Neutrophil (primary cell): ENCODE measurements at regions not wholly inside any gene's neighbourhood (a gene's known extent, or its start where the extent isn't known, plus 50 kb on each side); places are given as distances from the start of the nearest gene placed in this dataset.

Experiments used
- H3K27ac ChIP-seq: fragments of 200-600 bp; sonication (generic); 2 replicates; pipeline ENCODE4 v1.5.1; 2016; ENCODE audit warnings: mild to moderate bottlenecking, moderate library complexity
- H3K27me3 ChIP-seq: fragments of 200-600 bp; sonication (generic); 2 replicates; pipeline ENCODE4 v1.6.0; 2016; ENCODE audit warnings: mild to moderate bottlenecking
- H3K36me3 ChIP-seq: fragments of 200-600 bp; sonication (generic); 2 replicates; pipeline ENCODE4 v1.5.1; 2017
- H3K4me1 ChIP-seq, 2 experiments: fragments of 200-600 bp in 1 of 2; sonication (generic) in 1 of 2; 1 replicate in 1 of 2; 2 replicates in 1 of 2; pipeline versions ENCODE4 v1.5.1 to v1.6.1; 2013 to 2016; ENCODE audit warnings: low read depth in 1 of 2, low read length in 1 of 2, mild to moderate bottlenecking in 1 of 2, moderate library complexity in 1 of 2; ENCODE audit not compliant: control insufficient read depth in 1 of 2, insufficient read depth in 1 of 2
- H3K4me3 ChIP-seq, 2 experiments: fragments of 200-600 bp in 1 of 2; sonication (generic) in 1 of 2; 1 replicate in 1 of 2; 2 replicates in 1 of 2; pipeline ENCODE4 v1.5.1; 2013 to 2016; ENCODE audit warnings: low read depth in 1 of 2, low read length in 1 of 2, mild to moderate bottlenecking in 1 of 2, moderate library complexity in 1 of 2
- H3K9me3 ChIP-seq: fragments of 200-600 bp; sonication (generic); 2 replicates; pipeline ENCODE4 v1.5.1; 2016
- CTCF ChIP-seq: fragments of 200-600 bp; sonication (generic); IDR thresholded peaks from 2 replicates; pipeline ENCODE4 v1.5.1; 2016; ENCODE audit warnings: antibody characterized with exemption

GRCh38 chr6:54787825-54788224 is 58.7 kb upstream of the FAM83B start:
- Histone ChIP-seq H3K9me3 (no peaks in the 10 kb centered on the region), H3K4me3 (no peak overlapping the region), H3K36me3 (no peaks in the 10 kb centered on the region), H3K27me3 (no peaks in the 10 kb centered on the region), H3K4me1 (no peaks in the 10 kb centered on the region), H3K27ac (no peak overlapping the region)
- no peak for TF ChIP-seq CTCF
